GM23248 (cell line): ENCODE measurements at regions not wholly inside any gene's neighbourhood (a gene's known extent, or its start where the extent isn't known, plus 50 kb on each side); places are given as distances from the start of the nearest gene placed in this dataset.

Source experiments
- EZH2 ChIP-seq: fragments of 200-600 bp; sonication (generic); IDR thresholded peaks from 2 replicates; pipeline ENCODE4 v1.6.1; 2018; ENCODE audit warnings: antibody characterized with exemption, mild to moderate bottlenecking; ENCODE audit not compliant: insufficient read depth, poor library complexity, severe bottlenecking
- EZH2phosphoT487 ChIP-seq: fragments of 200-600 bp; sonication (generic); IDR thresholded peaks from 2 replicates; pipeline ENCODE4 v1.6.1; 2018; ENCODE audit warnings: antibody characterized with exemption, moderate library complexity, mild to moderate bottlenecking, low read depth; ENCODE audit not compliant: insufficient read depth

DNA sequence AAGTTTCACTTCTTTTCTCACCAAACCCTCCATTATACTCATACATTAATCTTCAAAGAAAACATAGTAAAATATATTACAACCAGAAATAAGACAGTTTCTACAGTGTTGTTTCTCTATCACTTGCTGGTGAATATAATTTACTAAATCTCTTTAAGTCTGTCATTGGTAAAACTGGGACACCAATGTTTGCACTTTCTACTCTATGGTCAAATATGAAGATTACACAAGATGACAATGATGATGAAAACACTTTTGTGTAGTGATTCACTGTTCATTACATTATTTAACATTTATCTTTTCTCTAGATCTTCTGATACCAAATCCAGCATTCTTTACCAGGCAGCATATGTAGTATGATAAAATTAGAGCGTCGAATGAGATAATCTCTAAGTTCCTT, 459.1 kb downstream of the DMAC1 start:
- no peak for TF ChIP-seq EZH2
- no peak for TF ChIP-seq EZH2phosphoT487
